ENCODE measurements at regions not wholly inside any gene's neighbourhood (a gene's known extent, or its start where the extent isn't known, plus 50 kb on each side); places are given as distances from the start of the nearest gene placed in this dataset.

DNA sequence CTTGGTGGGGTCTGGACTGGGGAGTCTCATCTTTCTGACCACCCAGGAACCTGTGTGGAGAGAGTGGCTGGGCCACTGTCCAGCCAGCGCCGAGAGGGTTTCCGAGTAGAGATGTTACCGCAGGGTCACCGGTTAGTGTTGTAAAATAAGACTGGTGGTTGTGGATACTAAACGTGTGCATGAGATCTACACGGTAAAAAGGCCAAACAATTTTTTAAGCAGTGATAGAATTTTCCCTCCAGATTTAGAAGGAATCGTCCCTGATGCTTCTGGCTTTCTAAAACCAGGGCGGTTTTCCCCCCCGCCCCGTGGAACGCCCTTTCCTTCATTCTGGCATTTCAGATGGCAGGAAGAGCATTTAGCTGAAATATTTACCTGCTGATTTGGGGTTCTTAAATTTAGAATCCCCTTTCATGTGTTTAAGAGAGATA lies 72.6 kb upstream of the PPARA start:
- Histone ChIP-seq H3K4me1 (peaks cover 38% of the 10 kb centered on the region), H3K36me3 (no peaks in the 10 kb centered on the region), H3K9me3 (no peaks in the 10 kb centered on the region), H3K27me3 (no peaks in the 10 kb centered on the region), H3K27ac (peak overlapping the region; percentile 99), H3K9ac (ENCODE audit: low read depth in 2 of 2, low read length in 2 of 2) (peak overlapping the region; percentile 50 to 99), H3K4me3 (no peak overlapping the region)
- intact Hi-C loops (cut with DNase I) = no loop called here
- TF ChIP-seq, protein P1, sequence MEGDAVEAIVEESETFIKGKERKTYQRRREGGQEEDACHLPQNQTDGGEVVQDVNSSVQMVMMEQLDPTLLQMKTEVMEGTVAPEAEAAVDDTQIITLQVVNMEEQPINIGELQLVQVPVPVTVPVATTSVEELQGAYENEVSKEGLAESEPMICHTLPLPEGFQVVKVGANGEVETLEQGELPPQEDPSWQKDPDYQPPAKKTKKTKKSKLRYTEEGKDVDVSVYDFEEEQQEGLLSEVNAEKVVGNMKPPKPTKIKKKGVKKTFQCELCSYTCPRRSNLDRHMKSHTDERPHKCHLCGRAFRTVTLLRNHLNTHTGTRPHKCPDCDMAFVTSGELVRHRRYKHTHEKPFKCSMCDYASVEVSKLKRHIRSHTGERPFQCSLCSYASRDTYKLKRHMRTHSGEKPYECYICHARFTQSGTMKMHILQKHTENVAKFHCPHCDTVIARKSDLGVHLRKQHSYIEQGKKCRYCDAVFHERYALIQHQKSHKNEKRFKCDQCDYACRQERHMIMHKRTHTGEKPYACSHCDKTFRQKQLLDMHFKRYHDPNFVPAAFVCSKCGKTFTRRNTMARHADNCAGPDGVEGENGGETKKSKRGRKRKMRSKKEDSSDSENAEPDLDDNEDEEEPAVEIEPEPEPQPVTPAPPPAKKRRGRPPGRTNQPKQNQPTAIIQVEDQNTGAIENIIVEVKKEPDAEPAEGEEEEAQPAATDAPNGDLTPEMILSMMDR (IDR thresholded peaks at IDR 0.05) = no peak
- no peak for DNase-seq

DNA sequence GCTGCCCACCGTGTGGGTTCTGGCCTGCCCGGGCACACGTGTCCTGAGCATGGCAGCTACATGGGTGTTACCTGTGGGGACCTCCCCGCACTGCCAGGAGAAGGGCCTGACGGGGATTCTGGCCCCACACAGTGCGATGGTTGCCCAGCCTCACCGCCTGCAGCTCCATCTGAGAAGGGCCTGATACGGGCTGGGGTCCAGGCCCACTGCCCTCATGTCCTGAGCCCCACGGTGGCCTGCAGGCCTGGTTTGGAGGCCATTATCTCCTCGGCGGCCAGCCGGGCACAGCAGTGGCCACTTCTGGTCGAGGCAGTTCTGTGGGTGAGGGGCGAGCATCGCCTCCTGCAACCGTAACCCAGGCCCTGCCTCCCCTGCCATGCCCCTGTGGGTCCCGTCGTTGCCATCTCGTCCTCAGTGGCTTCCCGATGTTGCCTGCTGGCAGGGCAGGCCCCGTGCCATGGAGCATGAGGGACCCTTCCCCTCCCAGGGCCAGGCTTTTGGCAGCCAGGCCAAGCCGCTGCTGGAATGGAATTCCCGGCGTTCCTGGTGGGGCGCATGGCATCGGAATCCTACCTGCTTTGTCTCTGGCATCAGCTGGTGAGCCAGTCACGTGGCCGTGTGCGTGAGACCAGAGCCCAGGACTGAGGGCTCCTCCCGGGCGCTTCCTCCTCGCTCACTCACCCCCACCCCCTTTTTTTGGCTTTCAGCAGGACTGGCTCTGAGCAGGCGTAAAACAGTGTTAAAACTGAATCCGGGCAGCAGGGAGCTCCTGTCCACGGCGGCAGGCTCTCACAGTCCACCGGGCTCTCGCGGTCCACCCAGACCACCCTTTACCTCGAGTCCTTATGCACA lies 71.9 kb upstream of the PPARA start:
- DNase-seq = no peak
- H3K27me3 ChIP-seq = no peaks in the 10 kb centered on the region

DNA sequence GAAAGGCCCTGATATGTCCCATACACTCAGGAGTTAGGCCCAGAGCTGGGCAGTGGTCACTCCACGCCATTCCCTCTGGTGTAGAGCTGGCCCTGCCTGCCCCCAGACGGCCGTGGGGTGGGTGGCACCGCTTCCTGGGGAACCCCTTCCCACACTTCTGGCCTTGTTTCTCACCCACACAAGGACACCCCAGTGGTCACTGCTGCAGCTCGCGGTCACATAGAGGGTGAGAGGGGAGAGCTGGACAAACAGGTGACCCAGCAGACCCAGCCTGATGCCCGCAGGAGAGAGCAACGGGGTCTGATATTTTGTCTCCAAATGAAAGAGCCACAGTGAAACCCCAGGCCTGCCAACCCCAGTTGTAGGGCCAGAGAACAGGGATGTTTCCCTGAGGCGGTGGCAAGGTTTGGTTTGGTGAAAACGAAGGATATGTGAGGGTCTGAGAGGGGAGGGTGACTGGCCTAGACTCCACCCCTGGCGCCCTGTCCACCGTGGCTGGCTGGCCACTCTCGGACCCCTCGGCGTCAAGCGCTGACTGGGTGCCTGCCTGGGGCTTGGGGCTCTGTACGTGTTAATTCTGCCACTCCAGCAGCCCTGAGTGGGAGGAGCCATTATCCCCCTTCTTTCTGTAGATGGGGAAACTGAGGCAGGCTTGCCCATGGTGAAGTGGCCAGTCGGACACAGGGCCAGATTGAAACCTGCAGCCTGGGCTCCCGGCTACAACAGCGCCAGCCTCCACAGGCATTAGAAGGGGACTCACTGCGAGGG lies 71.0 kb upstream of the PPARA start:
- Histone ChIP-seq H3K4me3 (peak overlapping the region; percentile 15), H3K27ac (peak overlapping the region; percentile 99), H3K9me3 (no peaks in the 10 kb centered on the region), H3K9ac (ENCODE audit: low read depth in 2 of 2, low read length in 2 of 2) (peak overlapping the region; percentile 56 to 61), H3K27me3 (no peaks in the 10 kb centered on the region), H3K36me3 (no peaks in the 10 kb centered on the region), H3K4me1 (peaks cover 47% of the 10 kb centered on the region)
- intact Hi-C loops (cut with DNase I) = no loop called here
- TF ChIP-seq, protein P1 (IDR thresholded peaks at IDR 0.05) = no peak
- DNase-seq = no peak

More for the DNA sequence above, 71.9 kb upstream of the PPARA start:
- Histone ChIP-seq H3K9me3 (no peaks in the 10 kb centered on the region), H3K4me3 (no peak overlapping the region), H3K9ac (ENCODE audit: low read depth in 2 of 2, low read length in 2 of 2) (peak overlapping the region; percentile 56 to 61), H3K27ac (peak overlapping the region; percentile 99), H3K4me1 (peaks cover 42% of the 10 kb centered on the region), H3K36me3 (no peaks in the 10 kb centered on the region)
- intact Hi-C loops (cut with DNase I) = no loop called here
- TF ChIP-seq, protein P1 (IDR thresholded peaks at IDR 0.05) = no peak

DNA sequence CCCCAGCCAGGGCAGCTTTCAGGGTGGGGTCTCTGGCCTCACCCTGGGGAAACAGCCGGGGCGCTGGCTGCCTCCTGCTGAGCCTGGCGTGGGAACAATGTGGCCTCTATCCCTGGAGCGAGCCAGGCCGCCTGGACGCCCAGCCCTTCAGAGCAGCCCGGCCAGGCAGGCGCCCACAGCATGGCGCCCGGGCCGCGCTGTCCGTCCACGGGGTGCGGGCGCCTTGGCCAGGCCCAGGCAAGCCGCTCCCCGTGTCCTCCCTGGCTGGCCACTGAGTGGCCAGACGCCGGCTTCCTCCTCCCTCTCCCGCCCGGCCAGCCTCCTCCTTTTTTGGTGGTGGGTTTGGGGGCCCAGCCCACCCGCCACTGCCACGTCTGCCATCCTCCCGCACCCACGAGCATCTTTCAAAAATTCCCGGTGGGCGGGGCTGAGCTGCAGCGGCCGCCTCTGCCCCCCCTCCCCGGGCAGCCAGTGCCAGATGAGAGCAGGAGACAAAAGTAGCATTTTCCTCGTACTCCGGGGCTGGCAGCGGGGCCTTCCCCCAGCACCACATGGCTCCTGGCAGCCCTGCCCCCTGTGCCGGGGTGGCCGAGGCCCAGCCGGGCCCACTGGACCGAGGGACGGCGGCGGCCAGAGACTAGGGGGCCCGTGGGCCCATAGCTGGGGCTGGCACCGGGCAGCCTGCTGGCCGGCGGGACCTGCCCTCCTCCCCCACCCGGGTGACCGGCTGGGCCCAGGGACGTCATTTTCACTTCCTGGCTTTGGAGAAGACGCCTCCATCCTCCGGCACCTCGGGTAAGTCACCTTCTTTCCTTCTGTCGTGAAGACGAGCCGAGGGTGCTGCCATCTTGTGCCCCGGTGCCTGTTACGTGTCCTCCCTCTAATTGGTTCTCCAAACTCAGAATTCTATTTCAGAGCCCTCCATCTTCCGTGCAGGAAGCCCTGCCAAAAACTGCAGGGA lies 70.2 kb upstream of the PPARA start:
- peaks cover 47% of the 10 kb centered on the region for H3K4me1 ChIP-seq
- H3K4me3 ChIP-seq = peak overlapping the region; percentile 15
- TF ChIP-seq, protein P1 (IDR thresholded peaks at IDR 0.05) = no peak
- no peaks in the 10 kb centered on the region for H3K36me3 ChIP-seq
- peak overlapping the region; percentile 13 to 61 for H3K9ac ChIP-seq (ENCODE audit: low read depth in 2 of 2, low read length in 2 of 2)
- peak overlapping the region; percentile 99 for H3K27ac ChIP-seq
- intact Hi-C loops (cut with DNase I) = no loop called here
- no peaks in the 10 kb centered on the region for H3K27me3 ChIP-seq
- no peak for DNase-seq
- H3K9me3 ChIP-seq = no peaks in the 10 kb centered on the region

All from colonic mucosa (tissue), 4 donors.